ENCODE measurements at regions not wholly inside any gene's neighbourhood (a gene's known extent, or its start where the extent isn't known, plus 50 kb on each side); places are given as distances from the start of the nearest gene placed in this dataset.
"Not testable (repeated sequence)": the region's sequence is repeated elsewhere in the genome, so short reads cannot be mapped to it uniquely, and the experiment has no call there.

DNA sequence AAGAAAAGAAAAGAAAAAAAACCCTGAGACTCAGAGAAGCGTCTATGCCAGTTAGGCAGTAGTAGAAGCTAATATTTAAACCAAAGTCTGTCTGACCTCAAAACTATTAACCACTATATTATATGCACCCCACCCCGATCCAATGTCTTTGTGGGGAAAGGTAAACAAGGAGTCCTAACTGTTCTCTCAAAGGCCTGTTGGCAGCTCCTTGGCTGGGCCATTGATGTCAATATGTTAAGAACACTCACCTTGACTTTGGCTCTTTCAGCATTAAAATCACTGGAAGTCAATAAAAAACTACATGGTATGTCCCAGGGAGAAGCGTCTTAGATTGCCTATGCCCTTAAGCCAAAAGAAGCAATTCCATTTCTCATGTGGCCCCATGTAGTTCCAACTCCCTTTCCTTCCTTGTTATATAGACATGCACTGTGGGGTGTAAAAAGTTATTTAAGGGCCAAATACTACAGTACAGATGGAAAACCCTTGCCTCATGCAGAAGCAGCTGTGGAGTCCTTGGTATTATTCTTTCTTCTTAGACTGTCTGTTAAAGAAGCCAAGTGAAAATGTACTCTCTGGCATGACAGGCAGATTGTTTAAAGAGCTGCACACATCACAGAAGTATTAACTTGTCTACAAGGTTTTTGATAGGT, 308.6 kb upstream of the RPS23 start:
- ATAC-seq (ENCODE audit: low read depth) (no peak), DNase-seq (ENCODE audit: low spot score) (no peak)
- no peak overlapping the region for H3K4me3 ChIP-seq (ENCODE audit: severe bottlenecking)
- TF ChIP-seq, protein P1, sequence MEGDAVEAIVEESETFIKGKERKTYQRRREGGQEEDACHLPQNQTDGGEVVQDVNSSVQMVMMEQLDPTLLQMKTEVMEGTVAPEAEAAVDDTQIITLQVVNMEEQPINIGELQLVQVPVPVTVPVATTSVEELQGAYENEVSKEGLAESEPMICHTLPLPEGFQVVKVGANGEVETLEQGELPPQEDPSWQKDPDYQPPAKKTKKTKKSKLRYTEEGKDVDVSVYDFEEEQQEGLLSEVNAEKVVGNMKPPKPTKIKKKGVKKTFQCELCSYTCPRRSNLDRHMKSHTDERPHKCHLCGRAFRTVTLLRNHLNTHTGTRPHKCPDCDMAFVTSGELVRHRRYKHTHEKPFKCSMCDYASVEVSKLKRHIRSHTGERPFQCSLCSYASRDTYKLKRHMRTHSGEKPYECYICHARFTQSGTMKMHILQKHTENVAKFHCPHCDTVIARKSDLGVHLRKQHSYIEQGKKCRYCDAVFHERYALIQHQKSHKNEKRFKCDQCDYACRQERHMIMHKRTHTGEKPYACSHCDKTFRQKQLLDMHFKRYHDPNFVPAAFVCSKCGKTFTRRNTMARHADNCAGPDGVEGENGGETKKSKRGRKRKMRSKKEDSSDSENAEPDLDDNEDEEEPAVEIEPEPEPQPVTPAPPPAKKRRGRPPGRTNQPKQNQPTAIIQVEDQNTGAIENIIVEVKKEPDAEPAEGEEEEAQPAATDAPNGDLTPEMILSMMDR (IDR thresholded peaks at IDR 0.05; ENCODE audit: poor library complexity, severe bottlenecking): no peak
- H3K9me3 ChIP-seq (ENCODE audit: severe bottlenecking): no peaks in the 10 kb centered on the region
- H3K27me3 ChIP-seq (ENCODE audit: insufficient read depth, poor library complexity, severe bottlenecking): no peaks in the 10 kb centered on the region
- H3K4me1 ChIP-seq (ENCODE audit: insufficient read depth, poor library complexity, severe bottlenecking): no peaks in the 10 kb centered on the region
- no peak overlapping the region for H3K27ac ChIP-seq (ENCODE audit: poor library complexity, severe bottlenecking)
- no peaks in the 10 kb centered on the region for H3K36me3 ChIP-seq (ENCODE audit: low read depth)

DNA sequence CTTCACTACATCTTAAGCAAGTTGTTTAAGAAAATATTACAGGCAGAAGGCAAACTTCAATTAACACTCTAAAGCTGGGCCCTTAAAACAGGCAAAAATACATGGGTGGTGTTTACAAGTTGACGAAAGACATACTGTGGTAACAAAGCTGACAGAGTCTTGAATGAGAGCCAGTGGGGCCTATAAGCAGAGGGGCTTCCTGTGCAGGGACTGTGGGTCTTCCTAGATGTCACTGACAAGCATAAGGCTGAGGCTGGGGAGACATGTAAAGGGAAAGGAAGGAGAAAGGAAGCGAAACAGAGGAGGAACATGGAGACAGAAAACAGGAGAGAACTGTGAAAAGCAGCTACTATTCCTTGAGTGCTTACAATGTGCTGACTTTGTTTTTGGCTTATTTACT, 308.0 kb upstream of the RPS23 start:
- Histone ChIP-seq H3K27ac (ENCODE audit: poor library complexity, severe bottlenecking) (no peak overlapping the region), H3K4me1 (ENCODE audit: insufficient read depth, poor library complexity, severe bottlenecking) (no peaks in the 10 kb centered on the region), H3K36me3 (ENCODE audit: low read depth) (no peaks in the 10 kb centered on the region)

DNA sequence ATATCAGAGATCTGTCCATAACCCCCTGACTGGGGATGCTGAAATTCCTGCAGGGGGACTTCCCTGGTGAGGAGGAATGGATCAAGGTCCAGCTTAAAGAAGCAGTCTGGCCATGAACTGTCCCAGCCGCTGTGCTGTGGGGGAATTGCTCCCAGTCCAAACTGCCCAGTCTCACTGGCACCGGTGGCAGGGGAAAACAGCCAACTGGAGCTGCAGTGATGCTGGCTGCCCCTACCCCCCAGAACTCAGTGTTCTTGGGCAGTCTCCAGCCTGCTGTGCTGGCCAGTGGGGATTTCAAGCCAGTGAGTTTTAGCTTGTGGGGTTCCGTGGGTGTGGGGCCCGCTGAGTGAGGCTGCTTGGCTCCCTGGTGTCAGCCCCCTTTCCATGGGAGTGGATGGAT, 306.5 kb upstream of the RPS23 start:
- no peaks in the 10 kb centered on the region for H3K9me3 ChIP-seq (ENCODE audit: severe bottlenecking)

More for the DNA sequence above, 308.0 kb upstream of the RPS23 start:
- Histone ChIP-seq H3K27me3 (ENCODE audit: insufficient read depth, poor library complexity, severe bottlenecking) (no peaks in the 10 kb centered on the region), H3K4me3 (ENCODE audit: severe bottlenecking) (no peak overlapping the region), H3K9me3 (ENCODE audit: severe bottlenecking) (no peaks in the 10 kb centered on the region)
- TF ChIP-seq, protein P1 (IDR thresholded peaks at IDR 0.05; ENCODE audit: poor library complexity, severe bottlenecking): no peak
- ATAC-seq (ENCODE audit: low read depth): no peak
- no peak for DNase-seq (ENCODE audit: low spot score)

DNA sequence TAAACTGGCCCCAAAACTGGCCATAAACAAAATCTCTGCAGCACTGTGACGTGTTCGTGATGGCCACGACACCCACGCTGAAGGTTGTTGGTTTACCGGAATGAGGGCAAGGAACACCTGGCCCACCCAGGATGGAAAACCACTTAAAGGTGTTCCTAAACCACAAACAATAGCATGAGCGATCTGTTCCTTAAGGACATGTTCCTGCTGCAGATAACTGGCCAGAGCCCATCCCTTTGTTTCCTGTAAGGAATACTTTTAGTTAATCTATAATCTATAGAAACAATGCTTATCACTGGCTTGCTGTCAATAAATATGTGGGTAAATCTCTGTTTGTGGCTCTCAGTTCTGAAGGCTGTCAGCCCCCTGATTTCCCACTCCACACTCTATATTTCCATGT, 305.2 kb upstream of the RPS23 start:
- H3K4me1 ChIP-seq (ENCODE audit: insufficient read depth, poor library complexity, severe bottlenecking); ATAC-seq (ENCODE audit: low read depth); H3K27ac ChIP-seq (ENCODE audit: poor library complexity, severe bottlenecking); DNase-seq (ENCODE audit: low spot score); H3K4me3 ChIP-seq (ENCODE audit: severe bottlenecking); H3K27me3 ChIP-seq (ENCODE audit: insufficient read depth, poor library complexity, severe bottlenecking); H3K36me3 ChIP-seq (ENCODE audit: low read depth); H3K9me3 ChIP-seq (ENCODE audit: severe bottlenecking): not testable (repeated sequence)

More for the DNA sequence above, 306.5 kb upstream of the RPS23 start:
- TF ChIP-seq, protein P1 (IDR thresholded peaks at IDR 0.05; ENCODE audit: poor library complexity, severe bottlenecking): no peak
- no peak for DNase-seq (ENCODE audit: low spot score)
- Histone ChIP-seq H3K4me3 (ENCODE audit: severe bottlenecking) (no peak overlapping the region), H3K4me1 (ENCODE audit: insufficient read depth, poor library complexity, severe bottlenecking) (no peaks in the 10 kb centered on the region), H3K27ac (ENCODE audit: poor library complexity, severe bottlenecking) (no peak overlapping the region), H3K36me3 (ENCODE audit: low read depth) (no peaks in the 10 kb centered on the region), H3K27me3 (ENCODE audit: insufficient read depth, poor library complexity, severe bottlenecking) (no peaks in the 10 kb centered on the region)
- no peak for ATAC-seq (ENCODE audit: low read depth)

DNA sequence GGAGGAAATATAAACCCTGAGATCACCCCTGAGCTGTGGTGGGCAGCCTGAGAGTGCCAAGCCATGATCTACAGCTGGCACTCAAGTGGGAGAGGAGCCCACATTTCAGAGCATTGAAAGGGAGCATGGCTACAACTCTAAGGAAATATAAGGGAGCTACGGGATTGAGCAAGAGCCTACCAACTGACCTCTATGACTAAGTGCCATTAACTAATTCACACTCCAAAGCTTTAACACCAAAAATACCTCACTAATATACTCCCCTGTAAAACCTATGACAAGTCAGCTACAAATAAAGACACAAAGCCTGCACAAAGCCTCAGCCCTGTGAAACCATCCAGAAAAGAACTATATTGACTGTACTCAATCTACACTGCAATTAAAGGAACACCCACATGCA, 286.8 kb upstream of the RPS23 start:
- Histone ChIP-seq H3K27me3 (ENCODE audit: insufficient read depth, poor library complexity, severe bottlenecking) (peaks cover 2% of the 10 kb centered on the region), H3K9me3 (ENCODE audit: severe bottlenecking) (no peaks in the 10 kb centered on the region), H3K27ac (ENCODE audit: poor library complexity, severe bottlenecking) (no peak overlapping the region), H3K4me1 (ENCODE audit: insufficient read depth, poor library complexity, severe bottlenecking) (no peaks in the 10 kb centered on the region), H3K36me3 (ENCODE audit: low read depth) (no peaks in the 10 kb centered on the region), H3K4me3 (ENCODE audit: severe bottlenecking) (no peak overlapping the region)
- TF ChIP-seq, protein P1 (IDR thresholded peaks at IDR 0.05; ENCODE audit: poor library complexity, severe bottlenecking): no peak
- ATAC-seq (ENCODE audit: low read depth): no peak
- DNase-seq (ENCODE audit: low spot score): no peak

Measured in RWPE2 (cell line).